ENCODE measurements at regions not wholly inside any gene's neighbourhood (a gene's known extent, or its start where the extent isn't known, plus 50 kb on each side); places are given as distances from the start of the nearest gene placed in this dataset.

DNA sequence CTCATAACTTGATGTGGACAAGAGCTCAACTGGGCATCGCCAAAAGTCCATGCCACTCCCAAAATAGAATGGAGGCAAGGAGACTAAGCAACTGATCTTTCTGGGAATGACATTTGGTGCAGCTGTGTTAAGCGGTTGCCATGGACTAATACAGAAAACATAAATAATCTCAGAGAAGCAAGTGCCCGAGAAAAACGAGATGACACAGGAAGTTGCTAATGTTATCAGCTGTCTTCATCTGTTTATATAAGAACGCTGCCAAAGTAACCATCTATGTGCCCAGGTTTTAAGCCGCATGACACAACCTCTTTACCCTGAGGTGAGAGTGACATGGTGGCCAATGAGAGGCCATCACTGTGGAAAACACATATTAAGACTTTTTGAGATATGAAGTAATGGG lies 54.9 kb upstream of the SACS start:
- DNase-seq = peak; percentile 36

DNA sequence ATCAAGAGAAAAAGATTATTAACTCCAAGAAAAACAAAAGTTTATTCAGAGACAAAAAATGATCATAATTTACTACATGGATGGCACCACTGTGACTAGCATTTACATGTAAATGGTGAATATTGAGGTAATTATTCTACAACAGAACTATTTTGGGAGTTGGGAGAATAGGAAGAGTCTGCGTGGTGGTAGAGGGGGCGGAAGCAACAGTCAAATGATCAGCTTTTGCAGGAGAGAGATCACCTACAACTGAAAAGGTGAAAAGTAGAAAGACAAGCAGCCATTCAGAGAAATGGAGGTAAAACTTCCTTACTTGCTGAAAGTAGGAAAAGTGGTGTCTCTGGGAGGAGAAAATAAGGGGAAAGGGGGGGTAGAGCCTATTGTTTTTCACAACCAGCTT lies 62.8 kb upstream of the SACS start:
- no peak for DNase-seq

DNA sequence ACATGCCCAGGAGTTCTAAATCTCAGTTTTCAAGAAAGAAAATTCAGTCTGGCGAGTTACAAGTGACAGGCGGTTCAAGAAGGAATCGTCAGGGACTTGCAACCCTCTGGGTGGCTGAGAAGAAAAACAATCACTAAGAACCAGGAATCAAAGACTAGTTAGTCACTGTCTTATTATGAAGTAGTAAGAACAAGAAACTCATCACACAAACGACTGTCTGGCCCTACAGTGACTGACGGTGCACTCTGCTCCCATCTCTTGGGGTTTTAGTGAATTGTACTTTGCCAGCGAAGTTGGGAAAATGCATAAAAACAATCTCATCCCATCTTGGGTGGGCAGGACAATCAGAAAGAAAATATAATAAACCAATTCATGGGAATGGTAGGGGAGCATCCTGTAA lies 63.7 kb upstream of the SACS start:
- DNase-seq = no peak

DNA sequence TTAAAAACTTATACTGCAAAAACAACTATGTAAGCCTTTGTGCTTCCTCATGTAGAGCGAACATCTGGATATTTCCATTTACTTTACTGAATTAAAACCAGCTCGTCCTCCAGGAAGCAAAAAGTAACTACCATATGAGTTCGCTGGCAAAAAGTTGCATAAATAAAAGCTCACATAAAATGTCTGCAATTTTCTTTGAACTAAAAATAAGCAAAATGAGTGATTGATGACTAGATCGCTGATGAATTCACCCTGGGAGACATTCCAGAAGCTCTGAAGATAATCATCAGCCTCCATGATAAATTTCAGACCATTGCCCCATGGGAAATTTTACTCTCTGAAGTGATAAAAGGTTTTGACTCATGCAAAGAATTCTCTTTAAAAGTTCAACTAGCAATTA lies 67.3 kb upstream of the SACS start:
- DNase-seq = peak; percentile 87

DNA sequence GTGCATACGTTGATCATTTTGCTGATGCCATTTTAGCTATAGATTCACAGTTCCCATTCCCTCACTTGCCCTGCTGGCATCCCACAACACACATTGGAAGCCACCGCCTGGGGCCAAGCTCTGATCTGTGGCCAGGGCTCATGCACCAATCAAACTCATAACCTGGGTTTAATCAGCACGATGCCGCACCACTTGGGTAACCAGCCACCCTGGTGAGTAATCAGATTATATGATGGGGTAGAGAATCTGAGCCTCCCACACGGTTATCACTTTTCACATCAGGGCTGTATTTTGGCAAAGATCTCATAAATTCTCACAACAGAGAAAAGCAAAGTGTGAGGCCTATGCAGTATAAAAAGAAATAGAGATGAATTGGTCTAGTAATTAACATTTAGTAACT lies 66.0 kb upstream of the TNFRSF19 start:
- DNase-seq = peak; percentile 19

DNA sequence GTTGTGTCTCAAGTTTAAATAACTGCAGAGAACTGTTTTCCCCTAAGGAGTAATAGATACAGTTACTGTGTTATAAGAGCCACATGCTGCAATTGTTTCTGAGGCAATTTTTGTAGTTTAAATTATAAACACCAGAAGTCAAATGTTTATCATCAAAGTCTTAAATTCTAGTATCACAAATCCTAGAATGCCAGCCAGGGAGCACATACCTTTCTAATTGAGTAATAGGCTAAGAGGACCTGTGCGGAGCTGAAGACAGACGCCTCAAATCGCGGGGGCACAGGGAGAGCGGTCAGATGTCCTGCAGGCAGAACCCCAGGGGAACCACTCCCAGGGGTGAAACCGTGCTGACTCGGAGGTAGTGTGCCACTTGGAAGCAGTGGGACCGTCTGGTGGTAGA lies 65.2 kb upstream of the TNFRSF19 start:
- DNase-seq = peak; percentile 61

DNA sequence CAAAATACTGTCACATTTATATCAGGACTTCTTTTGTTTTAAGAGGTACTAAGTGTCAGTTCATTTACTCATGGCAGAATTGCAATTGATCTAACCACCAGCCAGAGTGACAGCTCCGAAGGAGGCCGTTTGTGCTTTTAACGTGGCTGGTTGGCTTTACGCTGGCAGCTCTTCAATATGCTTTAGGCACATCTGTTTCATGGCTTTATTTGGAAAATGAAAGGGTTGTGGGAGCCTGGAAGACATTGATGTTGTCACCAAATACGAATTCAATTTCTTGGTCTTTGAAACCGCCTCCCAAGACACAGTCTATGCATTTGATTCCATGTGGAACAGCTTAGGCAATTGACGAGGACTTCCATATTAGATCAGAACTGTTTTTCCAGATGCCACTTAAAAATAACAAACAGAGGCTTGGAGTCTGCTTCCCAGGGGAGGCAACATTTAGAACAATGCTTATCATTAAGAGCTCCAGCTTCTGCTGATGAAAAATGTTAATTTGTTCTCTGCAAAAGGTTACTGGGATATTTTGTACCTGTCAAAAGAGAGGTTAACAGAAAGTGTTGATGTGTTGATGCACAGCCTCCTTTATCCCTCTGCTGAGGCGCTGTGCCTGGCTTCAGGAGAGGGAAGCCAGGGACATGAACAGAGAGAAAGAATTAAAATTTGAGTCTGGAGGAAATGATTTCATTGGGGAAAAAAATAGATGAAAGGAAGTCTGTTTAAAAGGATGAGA lies 64.0 kb upstream of the TNFRSF19 start:
- peak; percentile 33 for DNase-seq

DNA sequence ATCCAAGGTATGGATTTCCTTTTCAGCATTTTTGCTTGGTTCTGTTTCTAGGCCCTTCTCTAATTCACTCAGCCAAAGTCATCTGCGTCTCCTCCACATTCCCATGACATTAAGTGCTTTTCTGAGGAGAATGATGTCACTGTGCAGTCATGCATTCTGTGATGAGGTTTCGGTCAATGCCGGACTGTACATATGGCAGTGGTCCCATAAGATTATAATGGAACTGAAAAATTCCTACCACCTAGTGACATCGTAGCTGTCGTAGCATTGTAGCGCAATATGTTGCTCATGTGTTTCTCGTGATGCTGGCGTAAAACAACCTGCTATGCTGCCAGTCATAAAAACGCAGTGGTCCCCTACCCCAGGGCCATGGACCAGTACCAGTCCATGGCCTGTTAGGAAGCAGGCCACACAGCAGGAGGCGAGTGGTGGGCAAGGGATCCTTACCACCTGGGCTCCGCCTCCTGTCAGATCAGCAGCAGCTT lies 63.4 kb upstream of the TNFRSF19 start:
- DNase-seq = peak; percentile 95

DNA sequence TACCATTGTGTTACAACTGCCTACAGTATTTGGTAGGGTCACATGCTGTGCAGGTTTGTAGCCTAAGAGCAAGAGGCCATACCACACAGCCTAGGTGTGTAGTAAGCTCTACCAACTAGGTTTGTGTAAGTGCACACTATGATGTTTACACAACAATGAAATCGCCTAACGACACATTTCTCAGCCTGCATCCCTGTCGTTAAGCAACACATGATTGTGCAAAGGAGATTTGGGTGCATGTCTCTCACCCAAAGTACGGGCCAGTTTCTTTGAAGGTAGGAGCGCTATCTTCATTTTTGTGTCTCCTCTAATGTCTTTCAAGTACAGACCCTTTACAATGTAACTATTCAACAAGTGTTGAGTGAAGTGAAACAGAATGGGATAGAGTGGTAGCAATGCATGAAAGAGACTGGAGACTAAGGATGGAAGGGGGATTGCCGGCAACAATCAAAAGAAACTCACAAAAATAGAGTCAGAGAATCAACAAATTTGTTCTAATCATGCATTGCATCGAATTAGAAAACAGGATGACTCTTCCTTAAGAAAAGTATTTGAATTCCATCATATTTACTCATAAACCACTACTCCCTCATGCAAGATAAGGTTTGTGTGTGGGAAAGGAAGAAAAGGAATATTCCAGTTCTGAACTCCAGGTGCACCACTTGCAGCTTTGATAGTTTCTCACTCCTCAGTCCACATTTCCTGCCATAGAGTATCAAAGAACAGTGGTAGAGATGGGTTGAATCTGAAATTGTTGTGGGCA lies 60.2 kb upstream of the TNFRSF19 start:
- DNase-seq = peak; percentile 86

DNA sequence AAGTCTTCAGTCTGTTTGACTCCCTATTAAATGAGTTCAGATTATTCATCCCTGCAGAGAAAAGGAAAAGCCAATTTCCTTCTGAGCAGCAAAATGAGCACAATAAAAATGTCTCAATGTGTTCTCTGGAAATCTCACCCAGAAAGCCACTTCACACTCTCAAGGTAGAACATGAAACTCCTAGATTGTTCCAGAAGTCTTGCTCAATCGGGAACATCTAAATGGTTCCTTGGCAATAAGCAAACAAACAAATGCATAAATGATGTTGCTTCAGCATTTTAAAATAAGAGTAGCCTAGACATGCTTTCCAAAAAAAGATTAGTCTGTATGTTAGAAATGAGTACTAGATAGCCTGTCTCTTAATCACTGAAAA lies 59.7 kb upstream of the TNFRSF19 start:
- DNase-seq = peak; percentile 64

DNA sequence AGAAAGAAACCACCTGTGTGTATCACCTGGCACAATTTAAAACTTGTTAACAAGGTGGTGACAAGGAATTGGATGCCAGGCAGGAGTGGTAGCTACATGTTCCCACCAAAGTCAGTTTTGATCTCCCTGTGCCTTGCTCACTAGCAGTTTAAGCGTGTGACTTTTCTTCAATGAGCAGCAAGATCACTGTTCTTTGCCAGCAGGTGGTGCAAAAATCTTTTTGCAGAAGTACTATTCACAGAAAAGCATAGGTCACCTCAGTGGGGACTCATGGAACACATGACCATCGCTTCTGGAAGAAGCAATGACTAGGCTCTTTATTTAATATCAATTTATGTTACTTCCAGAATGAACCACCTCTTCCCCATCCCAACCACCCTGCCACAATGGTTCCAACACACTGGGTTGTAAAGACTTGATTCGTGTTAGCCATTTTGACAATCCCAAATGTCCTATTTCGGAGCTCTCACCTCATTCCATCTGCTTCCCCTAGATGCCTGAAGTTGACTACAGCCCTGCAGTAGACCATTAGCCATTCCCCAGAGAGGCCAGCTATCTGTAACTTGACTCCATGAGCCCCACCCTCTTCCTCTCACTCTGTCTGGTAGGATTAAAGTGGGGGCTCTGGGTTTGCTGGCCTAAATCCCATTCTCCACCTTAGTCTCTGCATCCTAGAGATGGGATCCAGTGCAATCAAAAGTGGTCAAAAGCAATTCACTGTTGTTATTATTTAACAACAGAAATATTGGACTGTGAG lies 59.1 kb upstream of the TNFRSF19 start:
- DNase-seq = peak; percentile 27

DNA sequence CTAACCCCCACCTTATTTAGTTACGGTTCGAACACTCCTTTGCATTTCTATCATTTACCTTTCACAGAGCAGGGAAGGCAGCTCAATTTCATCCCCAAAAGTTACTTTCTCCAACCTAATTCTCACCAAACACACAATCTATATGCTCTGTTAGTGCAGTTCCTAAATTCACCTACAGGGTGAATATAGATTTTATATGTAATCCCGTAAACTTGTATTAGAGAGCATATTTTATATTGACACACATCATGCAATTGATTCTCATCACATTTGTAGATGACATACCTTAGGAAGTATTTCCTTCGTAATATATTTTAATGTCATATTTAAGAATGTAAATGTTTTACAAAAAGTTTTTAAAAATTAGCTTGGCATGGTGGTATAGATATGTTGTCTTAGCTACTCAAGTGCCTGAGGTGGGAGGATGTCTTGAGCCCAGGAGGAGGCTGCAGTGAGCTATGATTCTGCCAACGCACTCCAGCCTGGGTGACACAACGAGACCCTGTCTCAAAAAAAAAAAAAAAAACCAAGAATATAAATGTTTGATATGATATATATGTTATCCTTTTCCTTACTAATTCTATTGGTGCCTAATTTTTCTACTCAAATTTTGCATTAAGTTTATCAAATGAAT lies 57.3 kb upstream of the TNFRSF19 start:
- no peak for DNase-seq

DNA sequence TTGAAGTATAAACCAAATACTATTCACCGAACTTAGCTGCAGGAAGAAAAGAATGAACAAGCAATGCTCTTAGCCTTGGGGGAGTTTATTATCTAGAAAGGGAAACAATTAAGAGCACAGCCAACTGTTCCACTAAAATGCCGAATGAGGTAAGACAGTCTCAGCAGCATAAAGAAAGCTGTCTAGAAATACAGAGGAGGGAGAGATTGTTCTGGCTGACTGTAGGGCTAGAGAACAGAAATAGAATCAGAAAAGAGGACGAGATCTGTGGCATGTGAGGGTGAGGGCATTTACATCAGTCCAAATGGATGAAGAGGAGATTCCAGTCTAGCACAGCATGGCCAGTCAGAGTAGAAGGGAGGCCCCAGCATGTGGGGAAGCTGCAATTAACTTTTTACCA lies 56.8 kb upstream of the TNFRSF19 start:
- no peak for DNase-seq

DNA sequence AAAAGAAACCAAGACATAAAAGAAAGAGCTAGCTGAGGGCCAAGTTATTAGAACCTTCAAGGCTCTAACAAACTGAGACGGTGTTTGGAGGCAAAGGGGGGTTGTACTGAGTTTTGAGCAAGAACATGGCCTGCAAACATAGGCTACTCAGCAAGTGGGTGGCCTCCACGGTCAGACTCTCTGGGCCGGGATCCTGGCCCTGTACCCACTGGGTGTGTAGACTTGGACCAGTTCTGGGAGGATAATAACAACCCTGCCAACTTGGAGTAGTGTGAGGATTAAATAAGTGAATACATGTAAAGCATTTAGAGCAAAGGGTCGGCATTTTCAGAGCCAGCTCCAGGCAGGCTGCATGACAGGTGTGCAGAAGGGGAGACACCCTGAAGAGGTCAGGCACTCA lies 56.1 kb upstream of the TNFRSF19 start:
- DNase-seq = no peak

DNA sequence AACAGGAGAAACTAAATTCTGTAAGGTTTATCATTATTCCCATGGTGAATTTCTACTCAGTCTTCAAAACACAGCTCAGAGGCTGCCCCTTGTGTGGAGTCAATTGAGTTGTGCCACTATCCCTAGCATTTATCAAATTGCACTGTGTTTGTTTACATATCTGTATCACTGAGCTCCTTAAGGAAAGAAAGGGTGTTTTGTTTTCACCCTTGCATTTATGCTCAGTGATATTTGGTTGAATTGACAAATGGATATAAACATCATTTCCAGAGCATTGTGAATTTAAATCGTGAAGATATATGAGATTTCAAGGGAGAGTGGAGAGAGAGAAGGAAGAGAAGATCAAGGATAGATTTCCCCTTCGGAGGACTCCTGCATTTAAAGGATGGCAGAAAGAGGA lies 55.1 kb upstream of the TNFRSF19 start:
- DNase-seq = no peak

DNA sequence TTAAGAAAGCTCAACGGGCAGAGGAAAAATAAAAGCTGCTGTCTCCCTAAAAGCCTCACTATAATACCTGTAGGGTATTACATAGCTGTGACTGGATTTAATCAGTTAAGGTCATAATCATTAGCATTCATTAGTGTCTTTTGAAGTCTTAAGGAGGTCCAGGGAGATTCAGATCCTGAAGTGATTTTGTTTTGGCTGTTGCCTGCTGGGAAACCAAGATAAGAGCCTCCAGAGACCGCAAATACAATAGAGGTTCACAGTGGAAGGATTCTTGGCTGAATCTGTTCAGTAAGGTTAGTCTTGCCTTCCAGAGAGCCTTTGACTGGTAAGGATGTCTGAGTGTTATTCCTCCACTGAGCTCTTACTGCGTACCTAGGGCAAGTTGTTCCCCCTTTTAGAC lies 54.0 kb upstream of the TNFRSF19 start:
- no peak for DNase-seq

DNA sequence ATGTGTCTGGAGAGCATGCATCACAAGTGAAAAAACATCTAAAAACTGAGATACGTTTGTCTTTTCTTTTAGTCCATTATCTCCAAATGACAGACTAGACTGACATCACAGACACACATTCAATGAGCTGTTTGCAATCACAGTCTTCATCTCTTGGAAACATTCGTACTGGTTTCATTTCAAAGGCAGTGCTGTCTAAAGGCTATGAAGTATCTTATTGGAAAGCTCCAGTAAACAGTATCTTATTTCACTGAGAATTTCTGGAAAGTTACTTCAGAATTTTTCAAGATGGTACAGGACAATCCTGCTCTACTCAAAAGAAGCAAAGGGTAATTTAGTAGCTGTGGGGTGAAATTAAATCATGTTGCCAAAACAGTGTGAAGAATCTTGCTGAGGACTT lies 53.5 kb upstream of the TNFRSF19 start:
- no peak for DNase-seq

DNA sequence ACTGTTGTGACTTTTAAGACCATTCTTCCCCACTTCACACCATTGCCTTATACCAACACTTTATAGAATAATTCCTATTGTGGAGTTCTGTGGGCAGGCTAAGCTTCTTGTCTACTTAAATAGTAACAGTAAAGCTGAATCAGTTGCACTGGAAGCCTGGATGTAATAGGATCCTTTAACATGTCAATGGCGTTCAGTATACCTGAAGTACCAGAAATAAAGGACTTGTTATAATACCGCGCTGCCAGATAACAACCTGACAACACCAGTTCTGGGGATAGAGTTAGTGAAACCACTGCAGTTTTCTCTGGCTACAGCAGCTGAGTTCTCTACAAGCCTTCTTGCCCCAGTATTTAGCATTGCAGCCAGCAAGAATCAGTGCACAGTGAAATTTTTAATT lies 52.0 kb upstream of the TNFRSF19 start:
- DNase-seq = no peak
